ENCODE measurements at regions not wholly inside any gene's neighbourhood (a gene's known extent, or its start where the extent isn't known, plus 50 kb on each side); places are given as distances from the start of the nearest gene placed in this dataset.

- no peak for TF ChIP-seq CTCF (IDR thresholded peaks at IDR 0.05; ENCODE audit: insufficient read depth, missing control alignments)
- no peak for FAIRE-seq
- DNase-seq (ENCODE audit: insufficient read length, low spot score) = no peak
Measured at GRCh38 chrX:39564751-39565150, 533.0 kb downstream of the BCOR start.

GRCh38 chrX:39574178-39574577 lies 523.6 kb downstream of the BCOR start:
- TF ChIP-seq CTCF (IDR thresholded peaks at IDR 0.05; ENCODE audit: insufficient read depth, missing control alignments) = no peak
- no peak for DNase-seq (ENCODE audit: insufficient read length, low spot score)

GRCh38 chrX:39576041-39576872 lies 521.5 kb downstream of the BCOR start:
- DNase-seq (ENCODE audit: insufficient read length, low spot score) (no peak), FAIRE-seq (no peak)
- TF ChIP-seq CTCF (IDR thresholded peaks at IDR 0.05; ENCODE audit: insufficient read depth, missing control alignments) = no peak

More at GRCh38 chrX:39574178-39574577, 523.6 kb downstream of the BCOR start:
- no peak for FAIRE-seq

- DNase-seq (ENCODE audit: insufficient read length, low spot score) (no peak), FAIRE-seq (no peak)
- TF ChIP-seq CTCF (IDR thresholded peaks at IDR 0.05; ENCODE audit: insufficient read depth, missing control alignments) = no peak
Measured at GRCh38 chrX:39577206-39577984, 520.4 kb downstream of the BCOR start.

- FAIRE-seq = no peak
- TF ChIP-seq CTCF (IDR thresholded peaks at IDR 0.05; ENCODE audit: insufficient read depth, missing control alignments) = no peak
- DNase-seq (ENCODE audit: insufficient read length, low spot score) = no peak
Measured at GRCh38 chrX:39577985-39578869, 519.5 kb downstream of the BCOR start.

GRCh38 chrX:39580043-39580442 lies 517.7 kb downstream of the BCOR start:
- DNase-seq (ENCODE audit: insufficient read length, low spot score) (no peak), FAIRE-seq (no peak)
- TF ChIP-seq CTCF (IDR thresholded peaks at IDR 0.05; ENCODE audit: insufficient read depth, missing control alignments) = no peak
